Fibroblast of lung (primary cell): ENCODE measurements at regions not wholly inside any gene's neighbourhood (a gene's known extent, or its start where the extent isn't known, plus 50 kb on each side); places are given as distances from the start of the nearest gene placed in this dataset.

ENCODE experiments used
- DNase-seq, 2 donors: peaks; one replicate each; pipeline versions ENCODE4 v3.0.0 to v3.0.0-alpha.2; 2010; ENCODE audit warnings: low read depth in 2 of 2
- H2AFZ ChIP-seq: 2 replicates; pipeline ENCODE4 v1.5.1; 2012; ENCODE audit warnings: low read length, control low read depth, inconsistent platforms
- H3K27ac ChIP-seq: 2 replicates; pipeline ENCODE4 v1.5.1; 2011; ENCODE audit warnings: low read length, control low read depth; ENCODE audit not compliant: insufficient read depth
- H3K27me3 ChIP-seq: 2 replicates; pipeline ENCODE4 v1.5.1; 2011; ENCODE audit warnings: mild to moderate bottlenecking, low read length; ENCODE audit not compliant: control insufficient read depth, insufficient read depth
- H3K36me3 ChIP-seq: 2 replicates; pipeline ENCODE4 v1.5.1; 2011; ENCODE audit warnings: low read length; ENCODE audit not compliant: control insufficient read depth, insufficient read depth
- H3K4me1 ChIP-seq: 2 replicates; pipeline ENCODE4 v1.5.1; 2011; ENCODE audit warnings: low read length; ENCODE audit not compliant: control insufficient read depth, insufficient read depth; ENCODE audit errors: extremely low read depth
- H3K4me2 ChIP-seq: 2 replicates; pipeline ENCODE4 v1.5.1; 2011; ENCODE audit warnings: low read length, control low read depth; ENCODE audit not compliant: insufficient read depth; ENCODE audit errors: extremely low read depth
- H3K4me3 ChIP-seq, 4 experiments: fragments of 200-600 bp in 1 of 4; sonication (generic) in 1 of 4; replicated peaks in 1 of 4; 2 replicates each; pipeline ENCODE4 v1.5.1; 2011 to 2016; ENCODE audit warnings: low read length in 4 of 4, low read depth in 3 of 4, mild to moderate bottlenecking in 3 of 4, control low read depth in 2 of 4, inconsistent platforms in 1 of 4, mixed read lengths in 1 of 4; ENCODE audit not compliant: insufficient read depth in 1 of 4; ENCODE audit errors: control extremely low read depth in 1 of 4
- H3K79me2 ChIP-seq: 2 replicates; pipeline ENCODE4 v1.5.1; 2012; ENCODE audit warnings: mild to moderate bottlenecking, low read length, inconsistent platforms; ENCODE audit not compliant: control insufficient read depth, insufficient read depth
- H3K9ac ChIP-seq: 2 replicates; pipeline ENCODE4 v1.5.1; 2011; ENCODE audit warnings: mild to moderate bottlenecking, low read length, control low read depth; ENCODE audit not compliant: insufficient read depth
- H3K9me3 ChIP-seq: 2 replicates; pipeline ENCODE4 v1.5.1; 2012; ENCODE audit warnings: low read depth, low read length; ENCODE audit not compliant: control insufficient read depth, insufficient read depth
- H4K20me1 ChIP-seq: 2 replicates; pipeline ENCODE4 v1.5.1; 2011; ENCODE audit warnings: low read length; ENCODE audit not compliant: control insufficient read depth, insufficient read depth; ENCODE audit errors: extremely low read depth
- CTCF ChIP-seq, 2 donors: IDR thresholded peaks in 1 of 2; conservative IDR thresholded peaks in 1 of 2; 1 replicate in 1 of 2; 2 replicates in 1 of 2; pipeline ENCODE4 v1.5.1; 2011 to 2012; ENCODE audit warnings: low read length in 2 of 2, control low read depth in 1 of 2, inconsistent platforms in 1 of 2, low read depth in 1 of 2, mild to moderate bottlenecking in 1 of 2
- EZH2 ChIP-seq: IDR thresholded peaks from 2 replicates; pipeline ENCODE4 v1.5.1; 2012; ENCODE audit warnings: low read length, control low read depth, mild to moderate bottlenecking; ENCODE audit errors: missing control alignments

GRCh38 chr10:128369101-128369650 lies 243.0 kb upstream of the MKI67 start:
- TF ChIP-seq CTCF (conservative IDR thresholded peaks at IDR 0.05 in 1 of 2, IDR thresholded peaks at IDR 0.05 in 1 of 2; ENCODE audit: low read depth in 1 of 2, low read length in 2 of 2) (no peak), EZH2 (no peak)
- Histone ChIP-seq H3K9ac (no peak overlapping the region), H3K27me3 (no peaks in the 10 kb centered on the region), H3K79me2 (no peaks in the 10 kb centered on the region), H2AFZ (no peak overlapping the region), H3K4me2 (no peak overlapping the region), H3K4me1 (no peaks in the 10 kb centered on the region), H3K27ac (no peak overlapping the region), H4K20me1 (no peaks in the 10 kb centered on the region), H3K4me3 (no peak overlapping the region), H3K36me3 (no peaks in the 10 kb centered on the region), H3K9me3 (no peaks in the 10 kb centered on the region)
- DNase-seq, result no peak

GRCh38 chr10:128373071-128373749 lies 247.0 kb upstream of the MKI67 start:
- Histone ChIP-seq H3K9ac (no peak overlapping the region), H3K4me2 (no peak overlapping the region), H3K27me3 (no peaks in the 10 kb centered on the region), H3K9me3 (no peaks in the 10 kb centered on the region), H2AFZ (no peak overlapping the region), H3K27ac (no peak overlapping the region), H3K4me3 (no peak overlapping the region), H3K79me2 (no peaks in the 10 kb centered on the region), H3K36me3 (no peaks in the 10 kb centered on the region), H3K4me1 (no peaks in the 10 kb centered on the region), H4K20me1 (no peaks in the 10 kb centered on the region)
- no peak for DNase-seq
- no peak for TF ChIP-seq EZH2

- Histone ChIP-seq H3K4me2 (no peak overlapping the region), H3K27me3 (no peaks in the 10 kb centered on the region), H3K9me3 (no peaks in the 10 kb centered on the region), H3K4me1 (no peaks in the 10 kb centered on the region), H3K27ac (no peak overlapping the region), H3K79me2 (no peaks in the 10 kb centered on the region), H3K4me3 (no peak overlapping the region), H3K36me3 (no peaks in the 10 kb centered on the region), H2AFZ (no peak overlapping the region), H3K9ac (no peak overlapping the region), H4K20me1 (no peaks in the 10 kb centered on the region)
- TF ChIP-seq EZH2 (no peak), CTCF (conservative IDR thresholded peaks at IDR 0.05 in 1 of 2, IDR thresholded peaks at IDR 0.05 in 1 of 2; ENCODE audit: low read depth in 1 of 2, low read length in 2 of 2) (no peak)
- DNase-seq, result no peak
These were observed 247.6 kb upstream of the MKI67 start for GRCh38 chr10:128373831-128374230.
